A549 (cell line): ENCODE measurements at regions not wholly inside any gene's neighbourhood (a gene's known extent, or its start where the extent isn't known, plus 50 kb on each side); places are given as distances from the start of the nearest gene placed in this dataset.

Source experiments
- ATAC-seq, 2 experiments: fragments of 200-7000 bp in 1 of 2; fragments of >200 bp in 1 of 2; cut with Nextera tagmentation in 1 of 2; cut with Tn5 transposase in 1 of 2; 3 replicates each; pipeline versions ENCODE4 v1.8.0 to v1.9.1; 2018 to 2020; ENCODE audit warnings: mild to moderate bottlenecking in 1 of 2, moderate library complexity in 1 of 2
- CTCF ChIA-PET: fragments of 300-600 bp; sonication (Branson Sonifier 250); formaldehyde crosslinking; extraction: SDS; loops from one replicate; lab custom pipeline; 2021; ENCODE audit warnings: antibody characterized with exemption, inconsistent platforms; lab: Yijun Ruan, JAX
- POLR2A ChIA-PET: fragments of 350-600 bp; formaldehyde crosslinking; extraction: SDS; loops from one replicate; lab custom pipeline; 2021; ENCODE audit warnings: antibody characterized with exemption, inconsistent platforms; lab: Yijun Ruan, JAX
- DNase-seq, 2 experiments: peaks; one replicate each; pipeline versions ENCODE4 v3.0.0 to v3.0.0-alpha.2; 2011 to 2016; ENCODE audit warnings: low read depth in 1 of 2, low spot score in 1 of 2
- FAIRE-seq: peaks from 2 replicates; lab custom pipeline; 2011; peaks lifted over from hg19 to GRCh38; lab: Jason Lieb, UNC
- H3K27ac ChIP-seq, 2 experiments: fragments of >200 bp; sonication (Bioruptor Twin); formaldehyde crosslinking; 3 replicates each; pipeline ENCODE4 v1.5.1; 2016 to 2017
- H3K4me1 ChIP-seq: fragments of >200 bp; sonication (Bioruptor Twin); formaldehyde crosslinking; 3 replicates; pipeline ENCODE4 v1.6.1; 2016
- H3K4me2 ChIP-seq: fragments of >200 bp; sonication (Bioruptor Twin); formaldehyde crosslinking; 3 replicates; pipeline ENCODE4 v1.6.1; 2016
- H3K4me3 ChIP-seq: fragments of >200 bp; sonication (Bioruptor Twin); formaldehyde crosslinking; 3 replicates; pipeline ENCODE4 v1.5.1; 2016
- H3K9me3 ChIP-seq: fragments of >200 bp; sonication (Bioruptor Twin); formaldehyde crosslinking; 3 replicates; pipeline ENCODE4 v1.6.1; 2016
- BHLHE40 ChIP-seq: IDR thresholded peaks from 2 replicates; pipeline ENCODE4 v1.6.1; 2012; ENCODE audit warnings: low read depth, low read length, inconsistent platforms
- CBX2 ChIP-seq: fragments of 200-600 bp; sonication (generic); IDR thresholded peaks from 2 replicates; pipeline ENCODE4 v1.6.1; 2016; ENCODE audit warnings: low read depth, mild to moderate bottlenecking, borderline replicate concordance
- CHD2 ChIP-seq: fragments of 150-350 bp; IDR thresholded peaks from 2 replicates; pipeline ENCODE4 v1.6.1; 2014; ENCODE audit warnings: low read length; ENCODE audit not compliant: partially characterized antibody
- CHD4 ChIP-seq: fragments of 200-600 bp; sonication (generic); IDR thresholded peaks from 2 replicates; pipeline ENCODE4 v1.6.1; 2016; ENCODE audit warnings: antibody characterized with exemption, mild to moderate bottlenecking, borderline replicate concordance
- E2F6 ChIP-seq: IDR thresholded peaks from 2 replicates; pipeline ENCODE4 v1.6.1; 2012; ENCODE audit warnings: low read depth, borderline replicate concordance
- EP300 ChIP-seq, 2 experiments: fragments of >200 bp; sonication (Bioruptor Twin); formaldehyde crosslinking; IDR thresholded peaks; 2 replicates in 1 of 2; 3 replicates in 1 of 2; pipeline ENCODE4 v1.6.1; 2016 to 2017
- ESRRA ChIP-seq: fragments of 150-350 bp; IDR thresholded peaks from 2 replicates; pipeline ENCODE4 v1.6.1; 2014; ENCODE audit warnings: mild to moderate bottlenecking, low read length, borderline replicate concordance
- FOSB ChIP-seq: fragments of 250-450 bp; sonication (Bioruptor Pico); IDR thresholded peaks from 2 replicates; pipeline ENCODE4 v1.5.0; 2020; ENCODE audit warnings: mild to moderate bottlenecking, moderate library complexity
- FOSL2 ChIP-seq, 2 experiments: fragments of 450-650 bp in 1 of 2; fragments of >200 bp in 1 of 2; sonication (Bioruptor Twin) in 1 of 2; formaldehyde crosslinking; IDR thresholded peaks; 2 replicates each; pipeline versions ENCODE4 v1.5.0 to v1.6.1; 2016 to 2020; ENCODE audit warnings: mild to moderate bottlenecking in 1 of 2, moderate library complexity in 1 of 2
- GATA3 ChIP-seq: IDR thresholded peaks from 2 replicates; pipeline ENCODE4 v1.6.1; 2012; ENCODE audit warnings: borderline replicate concordance
- HEYL ChIP-seq: fragments of 250-450 bp; sonication (Bioruptor Pico); IDR thresholded peaks from 2 replicates; pipeline ENCODE4 v1.8.0; 2021; ENCODE audit warnings: mild to moderate bottlenecking, moderate library complexity
- HOXA7 ChIP-seq: fragments of 250-450 bp; sonication (Bioruptor Pico); IDR thresholded peaks from 2 replicates; pipeline ENCODE4 v1.5.0; 2020; ENCODE audit warnings: mild to moderate bottlenecking, moderate library complexity
- HOXB13 ChIP-seq: fragments of 250-450 bp; sonication (Bioruptor Pico); IDR thresholded peaks from 2 replicates; pipeline ENCODE4 v1.5.0; 2020; ENCODE audit warnings: low read depth, mild to moderate bottlenecking, moderate library complexity
- MAFK ChIP-seq: fragments of 450-650 bp; IDR thresholded peaks from 2 replicates; pipeline ENCODE4 v1.6.1; 2014; ENCODE audit not compliant: partially characterized antibody
- MAZ ChIP-seq: fragments of 150-350 bp; IDR thresholded peaks from 2 replicates; pipeline ENCODE4 v1.6.1; 2014; ENCODE audit warnings: antibody characterized with exemption, low read depth, low read length, borderline replicate concordance
- NFE2L2 ChIP-seq: fragments of 150-350 bp; conservative IDR thresholded peaks from 2 replicates; pipeline ENCODE4 v1.6.1; 2014; ENCODE audit warnings: low read length
- NPAS2 ChIP-seq: fragments of 250-450 bp; sonication (Bioruptor Pico); IDR thresholded peaks from 2 replicates; pipeline ENCODE4 v1.8.0; 2022; ENCODE audit warnings: mild to moderate bottlenecking, moderate library complexity, borderline replicate concordance
- NR3C1 ChIP-seq: fragments of >200 bp; sonication (Bioruptor Twin); formaldehyde crosslinking; IDR thresholded peaks from 3 replicates; pipeline ENCODE4 v1.6.1; 2017
- PBX3 ChIP-seq: IDR thresholded peaks from 2 replicates; pipeline ENCODE4 v1.6.1; 2012
- POLR2A ChIP-seq: IDR thresholded peaks from 2 replicates; pipeline ENCODE4 v1.6.1; 2012; ENCODE audit warnings: mild to moderate bottlenecking, low read length
- RARB ChIP-seq: fragments of 250-450 bp; sonication (Bioruptor Pico); IDR thresholded peaks from 2 replicates; pipeline ENCODE4 v1.8.0; 2021; ENCODE audit warnings: mild to moderate bottlenecking, moderate library complexity
- REST ChIP-seq: fragments of 200-600 bp; sonication (generic); IDR thresholded peaks from 2 replicates; pipeline ENCODE4 v1.6.1; 2016; ENCODE audit warnings: antibody characterized with exemption, mild to moderate bottlenecking, moderate library complexity
- TFCP2L1 ChIP-seq: fragments of 250-450 bp; sonication (Bioruptor Pico); IDR thresholded peaks from 2 replicates; pipeline ENCODE4 v1.5.0; 2021; ENCODE audit warnings: mild to moderate bottlenecking
- WGBS: methylation state at CpG from one replicate; pipeline ENCODE4 v1.1.6; 2017; ENCODE audit errors: missing lambda C conversion rate; 5-methylcytosine and 5-hydroxymethylcytosine counted together
- TF ChIP-seq, protein P1 (sequence below): IDR thresholded peaks from 2 replicates; pipeline ENCODE4 v1.6.1; 2012
- TF ChIP-seq, protein P2 (sequence below): fragments of >200 bp; sonication (Bioruptor Twin); formaldehyde crosslinking; IDR thresholded peaks from 3 replicates; pipeline ENCODE4 v1.6.1; 2016
- TF ChIP-seq, protein P3 (sequence below): fragments of 150-350 bp; IDR thresholded peaks from 2 replicates; pipeline ENCODE4 v1.6.1; 2014; ENCODE audit warnings: low read depth, mild to moderate bottlenecking, low read length
- TF ChIP-seq, protein P4 (sequence below): fragments of 250-450 bp; sonication (Bioruptor Pico); IDR thresholded peaks from 2 replicates; pipeline ENCODE4 v1.5.0; 2020; ENCODE audit warnings: low read depth, mild to moderate bottlenecking, moderate library complexity

- FAIRE-seq (no peak), DNase-seq (peak; percentile 37 to 66), ATAC-seq (peak; percentile 84 to 91)
- H3K27ac ChIP-seq: peak overlapping the region; percentile 46 to 70
- no peaks in the 10 kb centered on the region for H3K9me3 ChIP-seq
- peaks cover 27% of the 10 kb centered on the region for H3K4me1 ChIP-seq
- ChIA-PET CTCF (interaction anchor here (0.7 to 3.6 kb wide), 4 partner anchors 8 to 139 kb away, joined by 3 to 17 read pairs (median 5); no protein-coding TSS in a partner anchor), POLR2A (no interaction called here)
- 13% methylated on average over 4 of the region's 4 CpGs for WGBS
- no peak overlapping the region for H3K4me3 ChIP-seq
- TF ChIP-seq, protein P1, sequence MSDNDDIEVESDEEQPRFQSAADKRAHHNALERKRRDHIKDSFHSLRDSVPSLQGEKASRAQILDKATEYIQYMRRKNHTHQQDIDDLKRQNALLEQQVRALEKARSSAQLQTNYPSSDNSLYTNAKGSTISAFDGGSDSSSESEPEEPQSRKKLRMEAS: 0 out of 2 replicates have a peak, but pooled peaks have one; percentile 18
- no peak for TF ChIP-seq REST
- H3K4me2 ChIP-seq: peak overlapping the region; percentile 68
Observed at GRCh38 chr2:196314780-196315179, 143.4 kb upstream of the STK17B start.

DNA sequence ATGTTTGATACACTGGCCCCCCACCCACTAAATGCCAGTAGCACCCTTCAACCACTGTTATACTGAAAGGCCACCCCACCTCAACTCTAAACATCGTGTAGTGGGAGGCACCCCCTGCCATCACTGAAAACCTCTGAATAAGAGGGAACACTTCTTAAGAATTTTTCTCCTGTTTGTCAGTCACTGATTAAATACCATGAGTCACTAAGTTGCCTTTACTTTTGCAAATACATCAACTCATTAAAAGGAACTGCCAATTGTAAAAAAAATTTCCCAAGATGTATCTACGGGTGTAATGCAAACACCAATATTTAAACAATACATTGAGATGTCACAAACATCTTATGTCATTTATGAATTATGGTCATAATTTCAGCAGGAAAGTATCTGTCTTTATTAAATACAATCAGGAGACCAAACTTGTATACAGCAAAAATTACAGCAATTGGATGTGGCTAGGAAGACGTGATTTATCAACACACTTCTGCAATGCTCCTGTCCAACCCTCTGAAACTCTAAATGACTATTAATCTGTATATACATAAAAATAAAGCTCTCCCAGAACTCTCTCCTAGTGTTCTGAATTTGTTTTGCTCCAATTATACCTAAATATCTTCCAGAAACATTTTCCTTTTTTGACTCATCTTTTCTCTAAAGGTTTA, 144.1 kb upstream of the STK17B start:
- 1% methylated on average over 3 of the region's 3 CpGs for WGBS
- Histone ChIP-seq H3K4me3 (peak overlapping the region; percentile 3; the same call in 1 of the 3 replicates), H3K27ac (peak overlapping the region; percentile 46 to 70), H3K4me2 (peak overlapping the region; percentile 68), H3K4me1 (peaks cover 27% of the 10 kb centered on the region), H3K9me3 (no peaks in the 10 kb centered on the region)
- peak; percentile 61 to 84 for ATAC-seq
- peak; percentile 48 to 76 for DNase-seq
- POLR2A ChIA-PET: no interaction called here
- FAIRE-seq: no peak
- CTCF ChIA-PET: interaction anchor here (0.6 to 3.6 kb wide), 3 partner anchors 14 to 22 kb away, joined by 3 to 17 read pairs (median 6); no protein-coding TSS in a partner anchor
- TF ChIP-seq CBX2: no peak
- peak; percentile 73 for TF ChIP-seq PBX3
- no peak for TF ChIP-seq HEYL (CRISPR knock-in tag)
- TF ChIP-seq CHD4: no peak
- TF ChIP-seq FOSL2 (IDR thresholded peaks at IDR 0.05): peak; percentile 87
- TF ChIP-seq FOSL2 (CRISPR knock-in tag; IDR thresholded peaks at IDR 0.05): peak; percentile 91
- TF ChIP-seq HOXB13 (CRISPR knock-in tag): no peak
- TF ChIP-seq, protein P2, sequence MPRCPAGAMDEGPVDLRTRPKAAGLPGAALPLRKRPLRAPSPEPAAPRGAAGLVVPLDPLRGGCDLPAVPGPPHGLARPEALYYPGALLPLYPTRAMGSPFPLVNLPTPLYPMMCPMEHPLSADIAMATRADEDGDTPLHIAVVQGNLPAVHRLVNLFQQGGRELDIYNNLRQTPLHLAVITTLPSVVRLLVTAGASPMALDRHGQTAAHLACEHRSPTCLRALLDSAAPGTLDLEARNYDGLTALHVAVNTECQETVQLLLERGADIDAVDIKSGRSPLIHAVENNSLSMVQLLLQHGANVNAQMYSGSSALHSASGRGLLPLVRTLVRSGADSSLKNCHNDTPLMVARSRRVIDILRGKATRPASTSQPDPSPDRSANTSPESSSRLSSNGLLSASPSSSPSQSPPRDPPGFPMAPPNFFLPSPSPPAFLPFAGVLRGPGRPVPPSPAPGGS: peak; percentile 70; the same call in 1 of the 3 replicates
- TF ChIP-seq, protein P1: peak; percentile 55; the same call in 1 of the 2 replicates
- TF ChIP-seq FOSB (CRISPR knock-in tag): no peak
- TF ChIP-seq EP300 (IDR thresholded peaks at IDR 0.05): peak; percentile 45 to 55; a peak in 2 of 5 replicates
- TF ChIP-seq MAFK: no peak
- TF ChIP-seq, protein P3, sequence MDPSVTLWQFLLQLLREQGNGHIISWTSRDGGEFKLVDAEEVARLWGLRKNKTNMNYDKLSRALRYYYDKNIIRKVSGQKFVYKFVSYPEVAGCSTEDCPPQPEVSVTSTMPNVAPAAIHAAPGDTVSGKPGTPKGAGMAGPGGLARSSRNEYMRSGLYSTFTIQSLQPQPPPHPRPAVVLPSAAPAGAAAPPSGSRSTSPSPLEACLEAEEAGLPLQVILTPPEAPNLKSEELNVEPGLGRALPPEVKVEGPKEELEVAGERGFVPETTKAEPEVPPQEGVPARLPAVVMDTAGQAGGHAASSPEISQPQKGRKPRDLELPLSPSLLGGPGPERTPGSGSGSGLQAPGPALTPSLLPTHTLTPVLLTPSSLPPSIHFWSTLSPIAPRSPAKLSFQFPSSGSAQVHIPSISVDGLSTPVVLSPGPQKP: no peak
- TF ChIP-seq BHLHE40: no peak
- no peak for TF ChIP-seq TFCP2L1
- TF ChIP-seq NR3C1: no peak
- no peak for TF ChIP-seq NFE2L2
- TF ChIP-seq CHD2: no peak
- TF ChIP-seq NPAS2: no peak
- TF ChIP-seq GATA3: peak; percentile 96
- TF ChIP-seq E2F6: no peak
- no peak for TF ChIP-seq ESRRA
- no peak for TF ChIP-seq MAZ
- TF ChIP-seq RARB (CRISPR knock-in tag): no peak
- no peak for TF ChIP-seq POLR2A
- TF ChIP-seq HOXA7 (CRISPR knock-in tag): no peak
- TF ChIP-seq, protein P4, sequence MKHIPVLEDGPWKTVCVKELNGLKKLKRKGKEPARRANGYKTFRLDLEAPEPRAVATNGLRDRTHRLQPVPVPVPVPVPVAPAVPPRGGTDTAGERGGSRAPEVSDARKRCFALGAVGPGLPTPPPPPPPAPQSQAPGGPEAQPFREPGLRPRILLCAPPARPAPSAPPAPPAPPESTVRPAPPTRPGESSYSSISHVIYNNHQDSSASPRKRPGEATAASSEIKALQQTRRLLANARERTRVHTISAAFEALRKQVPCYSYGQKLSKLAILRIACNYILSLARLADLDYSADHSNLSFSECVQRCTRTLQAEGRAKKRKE (CRISPR knock-in tag): no peak
